ENCODE measurements at regions not wholly inside any gene's neighbourhood (a gene's known extent, or its start where the extent isn't known, plus 50 kb on each side); places are given as distances from the start of the nearest gene placed in this dataset.

GRCh38 chr1:163870666-163871065 lies 548.9 kb downstream of the NUF2 start:
- no peak for TF ChIP-seq CTCF (IDR thresholded peaks at IDR 0.05)
- no peak for TF ChIP-seq POLR2AphosphoS5 (IDR thresholded peaks at IDR 0.05; ENCODE audit: low read depth, low read length)
- no peak for TF ChIP-seq TCF7L2 (IDR thresholded peaks at IDR 0.05; ENCODE audit: low read depth, low read length)
- TF ChIP-seq REST (IDR thresholded peaks at IDR 0.05; ENCODE audit: insufficient read depth in 1 of 2, low read depth in 2 of 2, low read length in 1 of 2): no peak
